IMR-90 (cell line): ENCODE measurements at regions not wholly inside any gene's neighbourhood (a gene's known extent, or its start where the extent isn't known, plus 50 kb on each side); places are given as distances from the start of the nearest gene placed in this dataset.

Experiments used
- ATAC-seq: fragments of 200-7000 bp; cut with Tn5 transposase; 2 replicates; pipeline ENCODE4 v1.9.1; 2020; ENCODE audit warnings: low read depth, mild to moderate bottlenecking, moderate library complexity
- BruUV-seq: library from RNA; stranded (reverse); fragments of 400-500 nt; replicated peaks from 2 replicates; lab custom pipeline; 2021; lab: Mats Ljungman, UMichigan
- CTCF ChIA-PET: fragments of 300-600 bp; formaldehyde crosslinking; extraction: SDS; loops from one replicate; lab custom pipeline; 2021; ENCODE audit warnings: antibody characterized with exemption; lab: Yijun Ruan, JAX
- POLR2A ChIA-PET: fragments of 300-600 bp; sonication (Branson Sonifier 250); formaldehyde crosslinking; loops from one replicate; lab custom pipeline; 2022; ENCODE audit warnings: antibody characterized with exemption; ENCODE audit not compliant: unreplicated experiment; lab: Charles Lee
- DNase-seq: peaks from one replicate; pipeline ENCODE4 v3.0.0; 2013
- H2AFZ ChIP-seq: replicated peaks from 2 replicates; pipeline ENCODE3; 2013; ENCODE audit warnings: low read length, mild to moderate bottlenecking; ENCODE audit not compliant: poor library complexity
- H2AK5ac ChIP-seq: 2 replicates; pipeline ENCODE4 v1.6.1; 2013; ENCODE audit warnings: low read depth, low read length, inconsistent platforms
- H2AK9ac ChIP-seq: replicated peaks from 2 replicates; pipeline ENCODE3; 2013; ENCODE audit warnings: mild to moderate bottlenecking, low read depth, low read length, moderate library complexity; ENCODE audit not compliant: poor library complexity
- H2BK120ac ChIP-seq: 2 replicates; pipeline ENCODE4 v1.6.1; 2013; ENCODE audit warnings: low read depth, low read length, inconsistent platforms
- H2BK15ac ChIP-seq: 3 replicates; pipeline ENCODE4 v1.6.1; 2013; ENCODE audit warnings: low read depth, low read length, inconsistent platforms
- H2BK20ac ChIP-seq: 2 replicates; pipeline ENCODE4 v1.6.1; 2013; ENCODE audit warnings: low read depth, mild to moderate bottlenecking, inconsistent platforms, low read length, moderate library complexity
- H2BK5ac ChIP-seq: 2 replicates; pipeline ENCODE4 v1.6.1; 2013; ENCODE audit warnings: mild to moderate bottlenecking, low read depth, low read length, inconsistent platforms; ENCODE audit not compliant: poor library complexity, severe bottlenecking
- H3K14ac ChIP-seq: replicated peaks from 2 replicates; pipeline ENCODE4 v1.6.1; 2013; ENCODE audit warnings: low read depth, low read length, inconsistent platforms
- H3K18ac ChIP-seq: 2 replicates; pipeline ENCODE4 v1.6.1; 2013; ENCODE audit warnings: low read depth, low read length, control low read depth
- H3K23ac ChIP-seq: 2 replicates; pipeline ENCODE4 v1.6.1; 2013; ENCODE audit warnings: low read depth, low read length, inconsistent platforms
- H3K27ac ChIP-seq: 2 replicates; pipeline ENCODE4 v1.5.1; 2013; ENCODE audit warnings: mild to moderate bottlenecking, control low read depth, low read length; ENCODE audit not compliant: insufficient read depth
- H3K27me3 ChIP-seq: 2 replicates; pipeline ENCODE4 v1.6.1; 2013; ENCODE audit warnings: low read length; ENCODE audit not compliant: control insufficient read depth, insufficient read depth
- H3K36me3 ChIP-seq: 2 replicates; pipeline ENCODE4 v1.6.1; 2013; ENCODE audit warnings: low read length, mixed read lengths; ENCODE audit not compliant: control insufficient read depth, insufficient read depth
- H3K4ac ChIP-seq: 2 replicates; pipeline ENCODE4 v1.6.1; 2013; ENCODE audit warnings: low read depth, low read length, inconsistent platforms
- H3K4me1 ChIP-seq: 2 replicates; pipeline ENCODE4 v1.6.1; 2013; ENCODE audit warnings: low read length, mixed read lengths; ENCODE audit not compliant: control insufficient read depth, insufficient read depth
- H3K4me2 ChIP-seq: 2 replicates; pipeline ENCODE4 v1.6.1; 2013; ENCODE audit warnings: low read depth, mild to moderate bottlenecking, control low read depth, low read length, moderate library complexity
- H3K4me3 ChIP-seq: 2 replicates; pipeline ENCODE4 v1.5.1; 2013; ENCODE audit warnings: low read depth, mild to moderate bottlenecking, control low read depth, low read length, moderate library complexity; ENCODE audit not compliant: insufficient read depth
- H3K56ac ChIP-seq: 2 replicates; pipeline ENCODE4 v1.6.1; 2013; ENCODE audit warnings: low read length, inconsistent platforms; ENCODE audit not compliant: insufficient read depth; ENCODE audit errors: extremely low read depth
- H3K79me1 ChIP-seq, 2 experiments: 2 replicates each; pipeline ENCODE4 v1.6.1; 2013; ENCODE audit warnings: low read length in 2 of 2, inconsistent platforms in 1 of 2, low read depth in 1 of 2
- H3K9ac ChIP-seq: 2 replicates; pipeline ENCODE4 v1.6.1; 2013; ENCODE audit warnings: low read depth, low read length, control low read depth
- H3K9me1 ChIP-seq: 2 replicates; pipeline ENCODE4 v1.6.1; 2013; ENCODE audit warnings: low read length, inconsistent platforms; ENCODE audit not compliant: insufficient read depth
- H3K9me3 ChIP-seq: 2 replicates; pipeline ENCODE4 v1.6.1; 2013; ENCODE audit warnings: low read length; ENCODE audit not compliant: control insufficient read depth, insufficient read depth
- H4K20me1 ChIP-seq: 2 replicates; pipeline ENCODE4 v1.6.1; 2013; ENCODE audit warnings: low read length, inconsistent platforms; ENCODE audit not compliant: insufficient read depth
- H4K5ac ChIP-seq: 2 replicates; pipeline ENCODE4 v1.6.1; 2013; ENCODE audit warnings: mild to moderate bottlenecking, low read depth, low read length, control low read depth
- H4K8ac ChIP-seq, 2 experiments: 2 replicates each; pipeline ENCODE4 v1.6.1; 2013; ENCODE audit warnings: low read depth in 2 of 2, low read length in 2 of 2, control low read depth in 1 of 2, inconsistent platforms in 1 of 2
- H4K91ac ChIP-seq: 2 replicates; pipeline ENCODE4 v1.6.1; 2013; ENCODE audit warnings: low read depth, low read length, inconsistent platforms; ENCODE audit not compliant: insufficient read depth
- BHLHE40 ChIP-seq: fragments of 150-350 bp; IDR thresholded peaks from 2 replicates; pipeline ENCODE4 v1.6.1; 2016; ENCODE audit warnings: mild to moderate bottlenecking, low read depth, low read length
- CEBPB ChIP-seq: IDR thresholded peaks from 2 replicates; pipeline ENCODE4 v1.6.1; 2012; ENCODE audit warnings: low read depth, low read length, improper control_type of control experiment
- CHD1 ChIP-seq: IDR thresholded peaks from 2 replicates; pipeline ENCODE4 v1.6.1; 2012; ENCODE audit warnings: low read depth, low read length, improper control_type of control experiment
- FOS ChIP-seq: fragments of 150-350 bp; IDR thresholded peaks from 2 replicates; pipeline ENCODE4 v1.6.1; 2016; ENCODE audit warnings: low read depth, low read length
- MAFK ChIP-seq: IDR thresholded peaks from 2 replicates; pipeline ENCODE4 v1.6.1; 2012; ENCODE audit warnings: low read depth, low read length, improper control_type of control experiment
- MAZ ChIP-seq: IDR thresholded peaks from 2 replicates; pipeline ENCODE4 v1.6.1; 2012; ENCODE audit warnings: low read depth, mild to moderate bottlenecking, low read length, improper control_type of control experiment, moderate library complexity, borderline replicate concordance
- MXI1 ChIP-seq: IDR thresholded peaks from 2 replicates; pipeline ENCODE4 v1.6.1; 2012; ENCODE audit warnings: low read depth, mild to moderate bottlenecking, low read length, moderate library complexity, borderline replicate concordance
- NFE2L2 ChIP-seq: fragments of 150-350 bp; IDR thresholded peaks from 2 replicates; pipeline ENCODE4 v1.6.1; 2016; ENCODE audit warnings: low read depth, mild to moderate bottlenecking, low read length
- POLR2A ChIP-seq: IDR thresholded peaks from 2 replicates; pipeline ENCODE4 v1.6.1; 2012; ENCODE audit warnings: mild to moderate bottlenecking, low read depth, low read length
- RAD21 ChIP-seq: IDR thresholded peaks from 2 replicates; pipeline ENCODE4 v1.6.1; 2012; ENCODE audit warnings: low read length, improper control_type of control experiment
- RCOR1 ChIP-seq: IDR thresholded peaks from 2 replicates; pipeline ENCODE4 v1.6.1; 2012; ENCODE audit warnings: mild to moderate bottlenecking, low read length, improper control_type of control experiment; ENCODE audit not compliant: insufficient replicate concordance
- RFX5 ChIP-seq: IDR thresholded peaks from 2 replicates; pipeline ENCODE4 v1.8.0; 2012; ENCODE audit warnings: low read depth, mild to moderate bottlenecking, low read length, moderate library complexity
- SMC3 ChIP-seq: fragments of 150-350 bp; IDR thresholded peaks from 2 replicates; pipeline ENCODE4 v1.6.1; 2016; ENCODE audit warnings: low read depth, mild to moderate bottlenecking, antibody characterized with exemption, low read length, moderate library complexity
- WGBS, 2 experiments: methylation state at CpG; one replicate each; pipeline versions ENCODE4 v1.1.5 to v1.1.7; 2013; ENCODE audit warnings: missing lambda C conversion rate in 2 of 2; ENCODE audit not compliant: insufficient read length in 1 of 2; ENCODE audit errors: extremely low coverage in 2 of 2; 5-methylcytosine and 5-hydroxymethylcytosine counted together
- dilution Hi-C: fragments of 300-500 bp; cut with HindIII; formaldehyde crosslinking; loops from one replicate; pipeline ENCODE4 v1.14.3; 2018; ENCODE audit warnings: low sequenced_read_pairs; ENCODE audit not compliant: unreplicated experiment
- in situ Hi-C: fragments of 300-500 bp; cut with MboI; formaldehyde crosslinking; loops from 3 replicates; pipeline ENCODE4 v1.14.3; 2019; ENCODE audit warnings: low sequenced_read_pairs, inconsistent platforms, mixed read lengths
- intact Hi-C: fragments of 100-400 bp; cut with micrococcal nuclease; formaldehyde crosslinking; loops from 2 replicates; pipeline ENCODE4 v1.10.0; 2022
- TF ChIP-seq, protein P1 (sequence below): conservative IDR thresholded peaks from 2 replicates; pipeline ENCODE4 v1.5.1; 2012; ENCODE audit warnings: mild to moderate bottlenecking, low read depth, low read length, improper control_type of control experiment
- TF ChIP-seq, protein P2 (sequence below): fragments of 150-350 bp; IDR thresholded peaks from 2 replicates; pipeline ENCODE4 v1.6.1; 2016; ENCODE audit warnings: low read depth, mild to moderate bottlenecking, low read length, moderate library complexity, borderline replicate concordance
- TF ChIP-seq, protein P3 (sequence below): fragments of 150-350 bp; IDR thresholded peaks from 2 replicates; pipeline ENCODE4 v1.6.1; 2017; ENCODE audit warnings: mild to moderate bottlenecking, antibody characterized with exemption, low read length, low read depth

DNA sequence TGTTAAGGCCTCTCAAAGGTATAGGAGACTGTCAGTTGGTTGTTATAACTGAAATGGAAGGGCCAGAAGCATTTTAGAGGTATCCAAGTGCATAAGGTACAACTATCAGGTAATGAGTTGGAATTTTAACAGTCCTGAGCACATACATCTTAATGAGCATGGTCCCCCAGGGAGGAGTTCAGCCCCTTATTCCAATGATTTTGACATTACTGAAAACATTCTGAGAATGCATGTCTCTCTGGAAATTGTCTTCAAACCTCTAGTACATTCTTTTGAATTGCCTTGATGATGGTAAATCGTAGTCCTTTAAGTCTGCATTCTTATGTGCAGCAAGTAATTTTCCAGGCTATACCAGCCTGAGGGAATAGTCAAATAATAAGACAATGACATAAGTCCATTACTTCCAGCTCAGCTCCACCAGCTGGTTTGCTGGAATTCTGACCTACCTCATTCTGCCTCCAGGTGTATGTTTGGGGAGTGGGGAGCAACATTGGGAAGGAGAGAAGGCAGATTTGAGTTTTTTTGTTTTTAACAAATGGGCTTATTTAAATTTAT lies 239.2 kb downstream of the MSRB3 start:
- no peak overlapping the region for H3K56ac ChIP-seq
- TF ChIP-seq SMC3 (no peak), RFX5 (no peak), CEBPB (no peak), MAZ (no peak), FOS (no peak), RAD21 (no peak), NFE2L2 (no peak), RCOR1 (no peak), MAFK (no peak), MXI1 (no peak), CHD1 (no peak), BHLHE40 (no peak), POLR2A (no peak)
- TF ChIP-seq, protein P1, sequence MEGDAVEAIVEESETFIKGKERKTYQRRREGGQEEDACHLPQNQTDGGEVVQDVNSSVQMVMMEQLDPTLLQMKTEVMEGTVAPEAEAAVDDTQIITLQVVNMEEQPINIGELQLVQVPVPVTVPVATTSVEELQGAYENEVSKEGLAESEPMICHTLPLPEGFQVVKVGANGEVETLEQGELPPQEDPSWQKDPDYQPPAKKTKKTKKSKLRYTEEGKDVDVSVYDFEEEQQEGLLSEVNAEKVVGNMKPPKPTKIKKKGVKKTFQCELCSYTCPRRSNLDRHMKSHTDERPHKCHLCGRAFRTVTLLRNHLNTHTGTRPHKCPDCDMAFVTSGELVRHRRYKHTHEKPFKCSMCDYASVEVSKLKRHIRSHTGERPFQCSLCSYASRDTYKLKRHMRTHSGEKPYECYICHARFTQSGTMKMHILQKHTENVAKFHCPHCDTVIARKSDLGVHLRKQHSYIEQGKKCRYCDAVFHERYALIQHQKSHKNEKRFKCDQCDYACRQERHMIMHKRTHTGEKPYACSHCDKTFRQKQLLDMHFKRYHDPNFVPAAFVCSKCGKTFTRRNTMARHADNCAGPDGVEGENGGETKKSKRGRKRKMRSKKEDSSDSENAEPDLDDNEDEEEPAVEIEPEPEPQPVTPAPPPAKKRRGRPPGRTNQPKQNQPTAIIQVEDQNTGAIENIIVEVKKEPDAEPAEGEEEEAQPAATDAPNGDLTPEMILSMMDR = no peak
- TF ChIP-seq, protein P2, sequence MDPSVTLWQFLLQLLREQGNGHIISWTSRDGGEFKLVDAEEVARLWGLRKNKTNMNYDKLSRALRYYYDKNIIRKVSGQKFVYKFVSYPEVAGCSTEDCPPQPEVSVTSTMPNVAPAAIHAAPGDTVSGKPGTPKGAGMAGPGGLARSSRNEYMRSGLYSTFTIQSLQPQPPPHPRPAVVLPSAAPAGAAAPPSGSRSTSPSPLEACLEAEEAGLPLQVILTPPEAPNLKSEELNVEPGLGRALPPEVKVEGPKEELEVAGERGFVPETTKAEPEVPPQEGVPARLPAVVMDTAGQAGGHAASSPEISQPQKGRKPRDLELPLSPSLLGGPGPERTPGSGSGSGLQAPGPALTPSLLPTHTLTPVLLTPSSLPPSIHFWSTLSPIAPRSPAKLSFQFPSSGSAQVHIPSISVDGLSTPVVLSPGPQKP = no peak
- TF ChIP-seq, protein P3, sequence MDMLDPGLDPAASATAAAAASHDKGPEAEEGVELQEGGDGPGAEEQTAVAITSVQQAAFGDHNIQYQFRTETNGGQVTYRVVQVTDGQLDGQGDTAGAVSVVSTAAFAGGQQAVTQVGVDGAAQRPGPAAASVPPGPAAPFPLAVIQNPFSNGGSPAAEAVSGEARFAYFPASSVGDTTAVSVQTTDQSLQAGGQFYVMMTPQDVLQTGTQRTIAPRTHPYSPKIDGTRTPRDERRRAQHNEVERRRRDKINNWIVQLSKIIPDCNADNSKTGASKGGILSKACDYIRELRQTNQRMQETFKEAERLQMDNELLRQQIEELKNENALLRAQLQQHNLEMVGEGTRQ = no peak
- no CpG with 5 or more reads among the region's 1 CpG for WGBS, 2 experiments
- H2BK120ac ChIP-seq = no peak overlapping the region
- no TSS peak for BruUV-seq
- H3K9me3 ChIP-seq = 0 out of 2 replicates have a peak, but pooled peaks cover 2% of the 10 kb centered on the region
- intact Hi-C loops = no loop called here
- 0 out of 2 replicates have a peak, but pooled peaks cover 2% of the 10 kb centered on the region for H3K4me1 ChIP-seq
- no peak for ATAC-seq
- H2BK20ac ChIP-seq = no peak overlapping the region
- no peak overlapping the region for H2AFZ ChIP-seq
- no peak overlapping the region for H3K14ac ChIP-seq
- no peak overlapping the region for H2AK9ac ChIP-seq
- no peak overlapping the region for H3K9ac ChIP-seq
- ChIA-PET POLR2A (no interaction called here), CTCF (no interaction called here)
- in situ Hi-C loops = no loop called here
- H3K79me1 ChIP-seq = no peaks in the 10 kb centered on the region
- H3K36me3 ChIP-seq = no peaks in the 10 kb centered on the region
- H3K18ac ChIP-seq = no peak overlapping the region
- H3K23ac ChIP-seq = no peak overlapping the region
- H2AK5ac ChIP-seq = no peak overlapping the region
- no peak overlapping the region for H3K4ac ChIP-seq
- no peak overlapping the region for H4K8ac ChIP-seq
- H2BK15ac ChIP-seq = no peak overlapping the region
- no peaks in the 10 kb centered on the region for H3K9me1 ChIP-seq
- no peak overlapping the region for H4K91ac ChIP-seq
- H2BK5ac ChIP-seq = no peak overlapping the region
- H3K27ac ChIP-seq = no peak overlapping the region
- H3K27me3 ChIP-seq = no peaks in the 10 kb centered on the region
- no peaks in the 10 kb centered on the region for H4K20me1 ChIP-seq
- no peak overlapping the region for H4K5ac ChIP-seq
- H3K4me2 ChIP-seq = no peak overlapping the region
- no peak overlapping the region for H3K4me3 ChIP-seq
- dilution Hi-C loops = no loop called here
- DNase-seq = no peak
